ENCODE measurements at regions not wholly inside any gene's neighbourhood (a gene's known extent, or its start where the extent isn't known, plus 50 kb on each side); places are given as distances from the start of the nearest gene placed in this dataset.

DNA sequence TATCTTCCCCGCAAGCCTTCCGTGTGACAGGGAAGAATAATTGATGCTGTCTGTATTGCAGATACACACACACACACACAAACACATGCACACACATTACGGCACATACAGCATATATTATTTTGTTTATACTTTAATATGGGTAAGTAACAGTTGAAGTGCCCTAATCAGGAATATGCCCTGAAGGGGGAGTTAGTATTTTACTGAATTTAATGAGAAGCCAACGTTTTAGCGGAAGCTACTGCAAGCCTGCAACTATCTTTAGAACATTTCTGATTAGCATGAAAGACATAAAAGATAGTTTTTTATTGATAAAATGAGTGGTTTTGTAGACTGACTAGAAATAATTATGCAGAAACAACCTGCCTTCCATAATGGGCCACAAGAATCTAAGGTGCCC lies 296.6 kb upstream of the SLCO3A1 start:
- DNase-seq (ENCODE audit: low read depth), result no peak

DNA sequence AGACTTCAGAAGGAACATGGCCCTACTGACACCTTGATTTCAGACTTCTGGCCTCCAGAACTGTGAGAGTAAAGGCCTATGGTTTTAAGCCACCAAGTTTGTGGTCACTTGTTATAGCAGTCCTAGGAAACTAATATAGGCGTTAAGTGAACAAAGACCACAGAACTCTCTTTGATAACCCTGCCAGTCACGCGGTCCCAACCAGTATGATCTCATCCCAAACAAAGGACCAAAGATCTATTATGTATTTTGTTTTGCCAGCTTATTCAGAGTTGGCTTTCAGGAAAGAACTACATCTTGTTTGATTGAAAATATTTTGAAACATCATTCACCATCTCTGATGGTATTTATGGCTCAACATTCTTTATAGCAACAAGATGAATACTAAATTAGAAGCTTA lies 294.4 kb upstream of the SLCO3A1 start:
- no peak for DNase-seq (ENCODE audit: low read depth)

DNA sequence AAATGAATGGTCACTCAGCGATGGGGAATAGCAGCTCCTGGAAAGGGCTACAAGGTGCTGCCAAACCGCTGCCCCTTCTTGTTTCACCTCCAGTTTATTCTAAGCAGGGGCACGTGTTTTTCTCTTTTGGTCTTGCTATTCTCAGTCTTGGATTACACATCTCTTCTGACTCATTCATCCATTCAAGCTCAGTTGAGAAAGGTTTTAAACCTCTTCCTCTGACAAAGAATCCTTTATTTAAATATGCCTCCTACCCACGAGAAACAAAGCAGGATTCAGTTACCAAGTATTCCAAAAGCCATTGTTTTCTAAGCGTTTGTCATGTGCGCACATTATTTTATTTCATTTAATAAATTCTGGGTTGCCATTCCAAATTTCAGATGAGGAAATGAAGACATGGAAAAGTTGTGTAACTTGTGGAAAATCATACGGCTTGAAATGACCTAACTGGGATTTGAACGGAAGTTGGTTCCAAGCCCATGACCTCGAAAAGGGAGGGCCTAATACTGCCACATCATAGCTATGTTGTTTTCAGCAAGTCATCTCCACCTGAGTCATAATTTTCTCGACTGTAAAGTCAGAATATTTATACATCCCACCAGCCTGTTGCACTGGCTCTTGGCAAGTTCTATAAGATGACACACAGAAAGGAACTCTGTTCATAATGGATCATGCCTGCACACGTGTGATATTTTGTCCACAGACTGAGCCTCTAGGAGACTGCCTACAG lies 292.0 kb upstream of the SLCO3A1 start:
- DNase-seq (ENCODE audit: low read depth), result peak; percentile 76

DNA sequence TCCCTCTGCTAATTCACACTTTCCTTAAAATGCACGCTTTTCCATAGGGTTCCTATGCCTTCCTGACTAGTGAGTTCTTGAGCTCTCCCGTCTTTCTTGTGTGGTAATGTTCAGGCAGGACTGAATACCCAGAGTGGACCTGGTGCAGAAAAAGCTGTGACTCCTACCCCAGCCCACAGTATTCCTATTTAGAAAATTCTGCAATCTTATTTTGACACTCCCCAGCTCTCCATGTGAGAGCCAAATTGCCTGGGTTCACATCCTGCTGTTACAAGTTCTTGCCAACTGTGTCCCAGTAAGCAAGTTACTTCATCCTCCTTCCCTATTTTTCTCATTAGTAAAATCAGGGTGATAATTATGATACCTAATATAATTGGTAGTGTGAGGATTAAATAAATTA lies 290.8 kb upstream of the SLCO3A1 start:
- no peak for DNase-seq (ENCODE audit: low read depth)

DNA sequence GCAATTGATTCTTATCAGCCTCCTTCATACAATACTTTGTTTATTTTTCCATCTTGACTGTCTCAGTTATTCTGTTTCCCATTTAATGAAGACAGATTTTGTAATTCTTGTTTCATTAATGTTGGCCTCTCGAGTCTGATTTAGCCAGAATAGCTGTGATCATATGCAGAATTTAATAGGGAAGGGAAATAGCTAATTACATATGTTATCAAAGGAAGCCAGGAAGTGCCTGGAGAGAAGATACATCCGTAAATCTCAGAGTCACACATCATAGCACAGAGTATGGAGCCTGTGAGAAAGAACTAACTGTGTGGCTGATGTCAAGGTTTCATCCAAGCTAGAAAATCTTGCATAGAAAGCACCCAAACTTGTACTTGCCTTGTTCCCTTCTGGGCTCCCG lies 288.9 kb upstream of the SLCO3A1 start:
- no peak for DNase-seq (ENCODE audit: low read depth)

DNA sequence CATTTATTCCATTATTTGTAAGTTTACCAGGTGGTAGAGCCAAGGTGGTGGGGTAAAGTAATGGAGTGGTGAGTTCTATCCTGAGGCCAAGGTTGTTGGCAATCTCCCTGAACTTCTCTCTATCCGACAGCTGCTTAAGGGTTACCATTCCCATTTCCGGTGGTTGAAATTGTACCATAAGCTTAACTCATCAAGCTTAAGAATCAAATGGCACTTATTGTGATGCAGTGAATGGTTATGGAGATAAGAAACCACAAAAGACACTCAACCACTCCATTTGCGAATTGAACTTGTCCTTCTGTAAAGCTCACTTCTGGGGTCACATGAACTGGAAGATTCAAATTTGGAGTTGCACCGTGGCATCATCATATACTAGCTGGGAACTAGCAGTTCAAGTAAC lies 287.4 kb upstream of the SLCO3A1 start:
- DNase-seq (ENCODE audit: low read depth), result no peak

DNA sequence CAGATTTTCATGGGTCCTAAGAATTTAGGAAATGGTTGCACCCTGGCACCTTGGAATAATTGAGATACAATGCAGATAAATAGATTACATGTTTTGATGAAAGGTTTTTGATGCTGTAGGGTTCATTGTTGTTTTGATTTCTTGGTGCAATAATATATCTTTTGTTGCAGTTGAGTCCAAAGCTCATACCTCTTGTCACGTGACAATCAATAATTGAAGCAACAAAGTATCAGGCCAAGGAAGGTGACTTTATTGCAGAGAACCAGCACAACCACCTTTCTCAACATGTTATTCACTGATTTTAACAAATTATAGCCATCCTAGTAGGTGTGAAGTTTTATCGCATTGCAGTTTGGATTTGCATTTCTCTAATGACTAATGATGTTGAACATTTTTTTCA lies 285.5 kb upstream of the SLCO3A1 start:
- DNase-seq (ENCODE audit: low read depth), result no peak

DNA sequence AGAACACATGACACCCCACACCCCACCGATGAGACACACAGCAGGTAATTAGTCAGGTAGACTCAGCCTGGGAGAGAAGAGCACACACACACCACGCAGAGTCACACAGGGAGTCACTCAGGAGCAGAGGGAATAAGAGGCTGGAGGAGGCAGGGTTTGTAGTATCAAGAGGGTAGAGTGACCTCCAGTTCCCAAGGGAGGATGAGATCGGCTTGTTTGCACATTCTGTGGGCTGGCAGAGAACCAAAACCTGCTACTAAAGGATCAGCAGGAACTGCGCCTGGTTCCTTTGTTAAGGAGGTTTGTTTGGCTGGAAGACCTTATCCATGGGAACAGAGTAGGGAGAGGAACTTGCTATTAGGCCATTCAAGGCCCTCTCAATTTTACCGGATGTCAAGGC lies 281.4 kb upstream of the SLCO3A1 start:
- no peak for DNase-seq (ENCODE audit: low read depth)

DNA sequence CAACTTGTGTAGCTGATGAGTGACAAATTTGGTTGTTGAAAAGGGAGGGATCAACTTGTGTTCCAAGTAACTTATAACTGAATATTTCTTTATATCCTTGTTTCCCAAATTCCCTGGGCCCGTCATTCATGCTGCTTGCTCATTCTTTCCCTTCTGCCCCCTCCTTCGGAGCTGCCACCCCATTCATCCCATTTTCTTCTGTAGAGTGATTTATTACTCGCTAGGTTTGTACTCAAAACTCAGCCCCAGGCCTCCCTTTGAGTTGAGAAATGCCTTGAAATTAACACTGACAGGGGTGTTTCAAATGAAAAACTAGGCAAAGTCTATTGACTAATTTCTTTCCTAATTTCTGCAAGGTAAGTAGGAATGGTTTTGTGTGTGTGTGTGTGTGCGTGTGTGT lies 277.4 kb upstream of the SLCO3A1 start:
- no peak for DNase-seq (ENCODE audit: low read depth)

DNA sequence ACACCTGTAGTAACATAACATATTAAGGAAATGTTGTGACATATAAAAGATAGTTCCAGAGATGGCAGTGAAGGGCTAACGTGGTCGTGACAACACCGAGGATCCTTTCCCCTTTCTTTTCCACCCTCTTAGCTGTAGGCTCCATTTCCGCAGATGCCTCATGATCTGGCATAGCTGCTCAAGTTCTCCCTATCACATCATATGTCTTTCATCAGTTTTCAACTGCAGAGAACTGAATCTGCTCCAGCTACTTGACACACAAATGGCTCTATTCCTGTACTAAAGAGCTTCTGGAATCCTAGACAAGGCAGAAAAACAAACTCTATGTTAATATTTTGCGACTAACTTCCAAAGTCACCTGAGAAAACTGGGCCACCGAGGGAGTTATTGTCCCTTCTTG lies 275.0 kb upstream of the SLCO3A1 start:
- DNase-seq (ENCODE audit: low read depth), result no peak

DNA sequence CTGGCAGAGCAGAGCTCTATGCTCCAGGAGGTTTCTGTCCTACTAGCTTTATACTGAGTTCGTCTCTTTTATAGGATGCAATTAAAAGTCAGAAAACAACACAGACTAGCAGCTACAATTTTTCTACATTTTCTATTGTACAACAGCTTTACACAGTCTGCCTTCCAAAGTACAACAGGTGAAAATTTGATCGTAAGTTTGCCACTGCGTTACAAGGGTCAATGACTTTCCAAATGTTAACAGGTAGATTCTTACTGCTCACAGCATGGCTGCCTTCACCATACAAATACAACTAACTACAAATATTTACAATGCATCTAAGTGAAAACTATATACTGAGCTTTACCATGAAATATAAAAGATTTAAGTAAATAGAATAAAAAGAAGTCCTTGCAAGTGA lies 268.6 kb upstream of the SLCO3A1 start:
- no peak for DNase-seq (ENCODE audit: low read depth)

DNA sequence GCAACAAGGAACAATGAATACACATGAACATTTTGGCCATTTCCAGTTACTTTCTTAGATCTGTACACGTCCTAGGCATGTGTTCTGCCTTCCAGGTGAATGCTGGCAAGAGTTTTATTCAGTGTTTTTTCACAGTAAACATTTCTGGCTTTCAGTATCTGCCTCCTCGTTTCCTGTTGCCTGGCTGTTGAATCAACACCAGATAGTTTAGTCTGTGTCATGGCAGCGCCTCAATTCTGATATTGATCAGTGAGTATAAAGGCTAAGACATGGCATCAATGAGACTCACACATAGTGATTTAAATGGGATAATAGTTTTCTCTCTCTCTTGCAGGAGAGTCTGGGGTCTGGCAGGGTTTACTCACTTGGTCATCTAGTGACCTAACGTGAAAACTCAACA lies 266.9 kb upstream of the SLCO3A1 start:
- DNase-seq (ENCODE audit: low read depth), result no peak

DNA sequence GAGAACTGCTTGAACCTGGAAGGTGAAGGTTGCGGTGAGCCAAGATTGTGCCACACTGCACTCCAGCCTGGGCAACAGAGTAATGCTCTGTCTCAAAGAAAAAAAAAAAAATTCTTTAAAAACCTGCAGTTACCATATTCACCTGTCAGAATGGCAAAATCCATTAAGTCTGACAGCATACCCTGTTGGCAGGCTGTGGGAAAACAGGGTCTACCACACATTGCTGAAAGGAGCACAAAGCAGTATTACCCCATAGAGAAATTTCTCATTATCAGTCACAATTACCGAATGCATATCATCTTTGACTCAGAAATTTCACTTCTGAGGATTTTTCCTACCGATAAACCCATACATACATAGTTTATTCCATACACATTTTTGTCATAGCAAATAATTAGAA lies 264.1 kb upstream of the SLCO3A1 start:
- no peak for DNase-seq (ENCODE audit: low read depth)

DNA sequence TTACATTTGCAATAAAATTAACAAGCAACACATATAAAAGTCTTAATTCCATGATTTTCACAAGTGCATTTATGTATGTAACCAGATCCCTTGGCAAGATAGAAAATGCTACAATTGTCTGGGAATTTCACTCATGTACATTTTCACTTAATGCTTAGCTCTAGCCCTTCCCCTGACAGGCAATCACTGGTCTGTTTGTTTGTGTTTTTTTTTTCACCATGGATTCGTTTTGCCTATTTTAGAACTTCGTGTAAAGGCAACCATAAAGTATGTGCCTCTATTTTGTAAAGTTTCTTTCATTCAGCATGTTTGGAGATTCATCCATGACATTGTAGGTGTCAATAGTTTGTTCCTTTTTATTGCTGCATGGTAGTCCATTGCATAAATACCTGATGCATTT lies 260.9 kb upstream of the SLCO3A1 start:
- no peak for DNase-seq (ENCODE audit: low read depth)

DNA sequence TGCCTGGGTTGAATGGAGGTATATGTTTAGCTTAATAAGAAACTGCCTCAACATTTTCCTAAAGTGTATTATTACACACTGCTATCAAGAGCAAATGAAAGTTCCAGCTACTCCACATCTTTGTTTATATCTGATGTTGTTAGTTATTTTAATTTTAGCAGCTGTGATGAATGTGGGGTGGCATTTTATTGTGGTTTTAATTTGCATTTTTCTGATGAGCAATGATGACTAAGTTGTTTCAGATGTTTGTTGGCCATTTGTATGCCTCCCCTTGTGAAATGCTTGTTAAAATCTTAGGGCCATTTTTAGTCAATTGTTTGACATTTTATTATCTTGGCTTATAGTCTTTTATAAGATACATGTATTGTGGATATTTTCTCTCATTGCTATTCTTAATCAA lies 260.4 kb upstream of the SLCO3A1 start:
- DNase-seq (ENCODE audit: low read depth), result peak; percentile 24

DNA sequence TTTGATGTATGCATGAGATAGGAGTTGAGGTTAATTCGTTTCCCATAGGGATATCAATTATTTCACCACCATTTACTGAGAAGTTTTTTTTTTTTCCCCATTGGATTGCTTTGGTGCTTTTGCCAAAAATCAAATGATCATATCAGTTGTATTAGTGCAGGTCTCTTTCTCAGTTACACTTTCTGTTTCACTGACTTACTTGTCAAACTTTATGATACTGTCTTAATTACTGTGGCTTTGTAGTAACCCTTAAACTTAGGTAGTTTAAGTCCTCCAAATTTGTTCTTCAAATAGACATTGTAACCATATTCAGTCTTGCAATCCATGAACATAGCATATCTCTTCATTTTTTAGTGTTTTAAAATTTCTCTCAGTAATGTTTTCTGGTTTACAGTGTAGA lies 259.9 kb upstream of the SLCO3A1 start:
- DNase-seq (ENCODE audit: low read depth), result no peak

DNA sequence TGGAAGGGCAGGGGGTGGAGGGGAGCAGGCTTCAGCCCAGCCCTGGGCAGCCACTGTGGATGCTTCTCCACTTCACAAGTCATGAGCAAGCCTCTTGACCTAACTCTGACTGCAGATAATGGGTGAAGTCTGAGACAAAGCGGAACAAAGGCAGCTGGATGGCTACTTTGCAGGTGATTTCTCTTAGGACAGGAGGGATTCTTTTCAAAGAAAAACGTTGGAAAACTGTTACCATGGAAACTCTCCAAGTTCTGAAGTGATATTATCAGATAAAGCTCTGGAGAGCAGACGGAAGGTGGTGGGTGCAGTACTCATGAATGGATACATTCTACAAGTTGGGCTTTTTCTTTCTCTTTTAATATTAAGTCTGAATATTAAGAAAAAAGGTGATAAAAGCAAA lies 254.2 kb upstream of the SLCO3A1 start:
- DNase-seq (ENCODE audit: low read depth), result no peak

DNA sequence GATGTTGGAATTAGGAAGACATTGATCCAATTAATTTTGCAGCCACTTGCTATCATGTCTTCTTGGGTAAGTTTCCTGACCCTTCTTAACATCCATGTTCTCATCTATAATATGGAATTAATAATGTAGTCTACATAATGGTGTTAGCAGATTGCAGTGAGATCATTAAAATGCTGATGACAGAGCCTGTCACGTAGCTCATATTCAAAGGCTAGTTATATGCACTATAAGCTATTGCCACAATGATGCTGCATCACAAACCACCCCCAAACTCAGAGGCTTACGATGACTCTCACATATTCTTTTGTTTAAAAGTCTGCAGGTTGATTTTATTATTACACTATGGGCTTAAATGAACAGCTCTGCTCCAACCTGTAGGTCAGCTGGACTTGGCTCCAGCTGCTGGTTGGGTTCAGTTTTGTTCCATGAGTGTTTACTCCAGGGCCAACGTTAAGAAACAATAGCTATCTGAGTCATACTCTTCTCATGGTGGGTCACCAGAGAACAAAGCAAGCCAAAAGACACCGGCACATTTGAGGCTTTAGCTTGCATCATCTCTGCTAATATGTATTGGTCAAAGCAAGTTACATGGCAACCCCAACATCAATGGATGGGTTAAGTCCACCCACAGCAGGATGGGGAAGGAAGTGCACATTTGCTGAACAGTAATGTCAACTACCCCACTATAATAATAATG lies 250.0 kb upstream of the SLCO3A1 start:
- DNase-seq (ENCODE audit: low read depth), result no peak

DNA sequence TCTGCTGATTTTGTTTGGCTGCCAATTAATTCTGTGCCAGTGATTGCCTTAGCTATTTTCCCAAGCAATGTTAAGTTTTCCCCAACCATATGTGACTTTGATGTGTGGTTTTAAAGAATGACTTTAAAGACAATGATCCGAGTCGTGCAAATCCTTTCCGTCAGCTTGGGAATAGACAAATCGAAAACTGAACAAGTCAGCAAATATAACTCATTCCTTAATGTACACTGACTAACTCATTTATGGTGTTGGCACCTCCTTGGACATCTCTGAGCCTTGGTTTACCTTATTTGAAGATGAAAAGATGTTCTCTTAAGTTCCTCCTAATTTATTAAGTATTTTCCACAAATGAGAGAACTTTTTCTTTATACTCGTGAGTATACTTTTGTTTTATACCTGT lies 249.4 kb upstream of the SLCO3A1 start:
- no peak for DNase-seq (ENCODE audit: low read depth)

DNA sequence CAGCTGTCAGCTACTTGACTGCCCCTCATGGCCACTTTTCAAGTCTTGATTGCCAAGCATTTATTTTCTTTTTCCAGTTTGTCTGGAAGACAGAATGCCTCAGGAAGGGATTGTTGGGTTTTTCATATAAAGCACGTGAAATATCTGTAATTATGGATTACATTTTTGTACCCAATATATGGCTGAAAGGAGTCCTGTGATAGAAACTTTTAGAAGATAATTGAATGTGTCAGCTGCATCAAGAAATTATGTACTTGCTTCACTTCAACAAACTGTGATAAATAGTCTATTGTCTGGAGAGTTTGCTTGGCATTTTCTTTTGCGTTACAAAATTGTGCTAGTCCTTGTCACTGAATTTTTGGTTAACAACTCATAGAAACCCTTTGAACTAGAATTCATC lies 247.9 kb upstream of the SLCO3A1 start:
- no peak for DNase-seq (ENCODE audit: low read depth)

DNA sequence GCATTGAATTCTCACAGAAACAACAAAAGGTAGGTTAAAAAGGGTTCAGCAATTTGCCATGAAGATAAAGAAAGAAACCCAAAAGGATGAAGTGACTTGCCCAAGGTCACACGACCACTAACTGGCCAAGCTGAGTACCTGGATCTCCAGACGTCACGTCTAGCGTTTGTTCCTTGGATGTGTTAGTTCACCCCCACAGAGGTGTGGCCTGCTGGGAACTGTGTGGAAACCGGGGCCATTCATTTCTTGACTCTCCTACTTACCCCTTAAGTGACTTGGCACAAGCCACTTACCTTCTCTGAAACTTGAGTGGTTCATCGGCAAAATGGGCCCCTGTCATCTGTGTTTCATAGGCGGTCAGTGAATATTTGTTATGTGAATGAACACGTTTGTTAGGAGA lies 244.3 kb upstream of the SLCO3A1 start:
- DNase-seq (ENCODE audit: low read depth), result no peak

DNA sequence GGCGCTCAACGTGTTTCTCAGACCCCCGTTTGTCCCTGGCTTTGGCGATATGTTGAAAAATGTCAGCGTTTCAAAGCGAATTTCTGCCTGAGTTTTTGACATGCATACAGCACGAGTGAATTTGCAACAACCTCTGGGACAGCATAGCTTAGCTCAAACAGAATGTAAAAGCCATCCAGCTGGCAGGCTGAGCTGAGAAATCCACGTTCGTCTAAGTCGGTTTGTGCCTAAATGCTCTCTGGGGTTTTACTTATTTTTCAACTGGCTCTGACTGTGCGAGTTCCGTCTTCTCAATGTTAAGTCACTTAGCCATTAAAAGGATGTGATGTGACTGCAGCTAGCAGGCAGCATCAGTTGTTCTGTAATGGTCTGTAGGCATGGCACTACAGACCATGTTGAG lies 243.5 kb upstream of the SLCO3A1 start:
- no peak for DNase-seq (ENCODE audit: low read depth)

DNA sequence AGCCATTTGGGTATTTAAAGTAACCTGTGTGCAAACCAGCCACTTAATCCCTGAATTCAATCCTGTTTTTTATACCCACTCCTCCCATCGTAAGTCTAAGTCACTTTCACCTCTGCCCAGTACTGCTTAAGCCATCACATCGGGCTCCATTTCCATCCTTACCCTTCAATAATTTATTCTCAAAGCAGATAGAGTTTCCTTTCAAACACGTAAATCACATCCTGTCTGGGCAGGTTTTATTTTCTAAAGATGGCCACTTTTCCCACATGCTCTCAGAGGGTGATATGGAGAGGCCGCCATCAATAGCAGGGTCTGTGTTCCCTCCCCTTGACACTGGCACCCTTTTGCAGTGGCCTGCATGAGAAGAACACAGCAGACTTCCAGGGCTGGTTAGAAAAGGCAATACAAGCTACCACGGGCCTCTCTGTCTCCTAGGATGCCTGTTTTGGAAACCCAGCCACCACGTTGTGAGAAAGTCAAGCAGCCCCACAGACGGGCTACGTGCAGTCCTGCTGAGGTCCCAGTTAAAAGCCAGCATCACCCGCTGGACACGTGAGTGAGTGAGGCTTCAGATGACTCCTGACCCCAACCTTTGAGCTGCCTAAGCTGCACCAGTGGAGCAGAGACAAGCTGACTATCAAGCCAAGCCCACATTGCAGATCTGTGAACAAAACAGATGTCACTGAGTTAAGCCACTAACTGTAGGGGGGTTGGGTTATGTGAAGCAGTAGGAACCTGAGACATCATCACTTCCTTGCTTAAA lies 241.8 kb upstream of the SLCO3A1 start:
- no peak for DNase-seq (ENCODE audit: low read depth)

All from GM04504 (cell line).